IPS-18c (cell line): ENCODE measurements at regions not wholly inside any gene's neighbourhood (a gene's known extent, or its start where the extent isn't known, plus 50 kb on each side); places are given as distances from the start of the nearest gene placed in this dataset.

ENCODE experiments used
- H3K4me3 ChIP-seq: 2 replicates; pipeline ENCODE4 v1.7.0; 2013; ENCODE audit warnings: low read depth, mild to moderate bottlenecking, low read length, moderate library complexity; ENCODE audit not compliant: insufficient read depth
- H3K9me3 ChIP-seq: one replicate; pipeline ENCODE4 v1.6.1; 2013; ENCODE audit warnings: mild to moderate bottlenecking, low read length, moderate library complexity; ENCODE audit not compliant: control insufficient read depth, insufficient read depth

- Histone ChIP-seq H3K4me3 (no peak overlapping the region), H3K9me3 (no peaks in the 10 kb centered on the region)
Measured at GRCh38 chr9:107975426-107976010, 485.9 kb upstream of the KLF4 start.

- H3K9me3 ChIP-seq, result no peaks in the 10 kb centered on the region
- no peak overlapping the region for H3K4me3 ChIP-seq
Measured at GRCh38 chr9:107973451-107973850, 483.9 kb upstream of the KLF4 start.

GRCh38 chr9:107972346-107972745, 482.8 kb upstream of the KLF4 start:
- Histone ChIP-seq H3K9me3 (no peaks in the 10 kb centered on the region), H3K4me3 (no peak overlapping the region)

GRCh38 chr9:107971241-107971640, 481.7 kb upstream of the KLF4 start:
- no peak overlapping the region for H3K4me3 ChIP-seq
- H3K9me3 ChIP-seq, result no peaks in the 10 kb centered on the region

GRCh38 chr9:107970726-107971125, 481.2 kb upstream of the KLF4 start:
- H3K9me3 ChIP-seq, result no peaks in the 10 kb centered on the region
- H3K4me3 ChIP-seq, result no peak overlapping the region

GRCh38 chr9:107969727-107970126, 480.2 kb upstream of the KLF4 start:
- no peak overlapping the region for H3K4me3 ChIP-seq
- H3K9me3 ChIP-seq, result no peaks in the 10 kb centered on the region

GRCh38 chr9:107969141-107969540, 479.6 kb upstream of the KLF4 start:
- Histone ChIP-seq H3K9me3 (no peaks in the 10 kb centered on the region), H3K4me3 (no peak overlapping the region)

GRCh38 chr9:107963246-107963645, 473.7 kb upstream of the KLF4 start:
- H3K9me3 ChIP-seq, result no peaks in the 10 kb centered on the region
- no peak overlapping the region for H3K4me3 ChIP-seq

GRCh38 chr9:107960916-107961315, 471.3 kb upstream of the KLF4 start:
- no peaks in the 10 kb centered on the region for H3K9me3 ChIP-seq
- no peak overlapping the region for H3K4me3 ChIP-seq

GRCh38 chr9:107954312-107954711, 464.7 kb upstream of the KLF4 start:
- Histone ChIP-seq H3K9me3 (peaks cover 4% of the 10 kb centered on the region), H3K4me3 (no peak overlapping the region)

GRCh38 chr9:107953556-107954125, 464.1 kb upstream of the KLF4 start:
- H3K9me3 ChIP-seq, result peaks cover 4% of the 10 kb centered on the region

GRCh38 chr9:107952773-107953172, 463.2 kb upstream of the KLF4 start:
- no peak overlapping the region for H3K4me3 ChIP-seq
- peaks cover 4% of the 10 kb centered on the region for H3K9me3 ChIP-seq

More at GRCh38 chr9:107953556-107954125, 464.1 kb upstream of the KLF4 start:
- H3K4me3 ChIP-seq, result no peak overlapping the region

- no peak overlapping the region for H3K4me3 ChIP-seq
Measured at GRCh38 chr9:107951511-107951910, 461.9 kb upstream of the KLF4 start.

GRCh38 chr9:107949061-107949460, 459.5 kb upstream of the KLF4 start:
- peaks cover 4% of the 10 kb centered on the region for H3K9me3 ChIP-seq
- H3K4me3 ChIP-seq, result no peak overlapping the region

More at GRCh38 chr9:107951511-107951910, 461.9 kb upstream of the KLF4 start:
- peaks cover 4% of the 10 kb centered on the region for H3K9me3 ChIP-seq

- H3K9me3 ChIP-seq, result peaks cover 4% of the 10 kb centered on the region
- H3K4me3 ChIP-seq, result no peak overlapping the region
Measured at GRCh38 chr9:107948601-107949000, 459.0 kb upstream of the KLF4 start.

- Histone ChIP-seq H3K4me3 (no peak overlapping the region), H3K9me3 (peaks cover 4% of the 10 kb centered on the region)
Measured at GRCh38 chr9:107948086-107948485, 458.5 kb upstream of the KLF4 start.

GRCh38 chr9:107946364-107947141, 457.0 kb upstream of the KLF4 start:
- Histone ChIP-seq H3K9me3 (peaks cover 2% of the 10 kb centered on the region), H3K4me3 (no peak overlapping the region)

- Histone ChIP-seq H3K9me3 (no peaks in the 10 kb centered on the region), H3K4me3 (no peak overlapping the region)
Measured at GRCh38 chr9:107945961-107946360, 456.4 kb upstream of the KLF4 start.
